Sigmoid colon (tissue), 6 donors: ENCODE measurements at regions not wholly inside any gene's neighbourhood (a gene's known extent, or its start where the extent isn't known, plus 50 kb on each side); places are given as distances from the start of the nearest gene placed in this dataset.

ENCODE experiments used
- DNase-seq: peaks from one replicate; pipeline ENCODE4 v3.0.0-alpha.2; 2019
- H3K27ac ChIP-seq, 4 donors: fragments of 200-600 bp; sonication (generic); one replicate each; pipeline ENCODE4 v1.5.1; 2016 to 2019; ENCODE audit warnings: mild to moderate bottlenecking in 1 of 4
- H3K27me3 ChIP-seq, 3 donors: fragments of 200-600 bp; sonication (generic); one replicate each; pipeline ENCODE4 v1.5.1; 2019; ENCODE audit warnings: mild to moderate bottlenecking in 1 of 3
- H3K36me3 ChIP-seq, 4 donors: fragments of 200-600 bp; sonication (generic); one replicate each; pipeline ENCODE4 v1.5.1; 2016 to 2019
- H3K4me1 ChIP-seq, 4 donors: fragments of 200-600 bp; sonication (generic); one replicate each; pipeline ENCODE4 v1.5.1; 2017 to 2019
- H3K4me3 ChIP-seq, 4 donors: fragments of 200-600 bp; sonication (generic); one replicate each; pipeline ENCODE4 v1.5.1; 2017 to 2019; ENCODE audit warnings: mild to moderate bottlenecking in 2 of 4, moderate library complexity in 1 of 4
- H3K9me3 ChIP-seq, 4 donors: fragments of 200-600 bp in 3 of 4; sonication (generic) in 3 of 4; one replicate each; pipeline versions ENCODE4 v1.5.1 to v1.6.1; 2013 to 2019
- CTCF ChIP-seq, 4 experiments: fragments of 450-650 bp in 3 of 4; fragments of 200-600 bp in 1 of 4; IDR thresholded peaks; one replicate each; pipeline ENCODE4 v1.5.1; 2016 to 2019; ENCODE audit warnings: antibody characterized with exemption in 4 of 4, mild to moderate bottlenecking in 3 of 4, moderate library complexity in 2 of 4
- EP300 ChIP-seq, 4 donors: sonication (generic); formaldehyde crosslinking; IDR thresholded peaks; one replicate each; pipeline ENCODE4 v1.6.1; 2017; ENCODE audit warnings: antibody characterized with exemption in 4 of 4
- POLR2A ChIP-seq, 2 donors: fragments of 450-650 bp; IDR thresholded peaks; one replicate each; pipeline ENCODE4 v1.6.1; 2016; ENCODE audit warnings: antibody characterized with exemption in 2 of 2, mild to moderate bottlenecking in 2 of 2, moderate library complexity in 2 of 2
- POLR2AphosphoS5 ChIP-seq, 4 donors: sonication (generic); formaldehyde crosslinking; IDR thresholded peaks; one replicate each; pipeline ENCODE4 v1.6.1; 2017; ENCODE audit warnings: antibody characterized with exemption in 4 of 4
- WGBS, 2 donors: extraction: QIAGEN DNeasy Blood & Tissue Kit; methylation state at CpG; one replicate each; pipeline ENCODE4 v1.1.7; 2013; 5-methylcytosine and 5-hydroxymethylcytosine counted together
- intact Hi-C: fragments of 100-400 bp; cut with DNase I; formaldehyde crosslinking; loops from one replicate; pipeline ENCODE4 v1.15.1; 2023
- donor health status: healthy with polysubstance abuse.
- donor health status: healthy.

- H3K36me3 ChIP-seq = no peaks in the 10 kb centered on the region
- no peak overlapping the region for H3K27ac ChIP-seq
- H3K4me1 ChIP-seq = no peaks in the 10 kb centered on the region
- TF ChIP-seq CTCF (IDR thresholded peaks at IDR 0.05) = no peak
- no peak for TF ChIP-seq POLR2A (IDR thresholded peaks at IDR 0.05)
- TF ChIP-seq EP300 (IDR thresholded peaks at IDR 0.05) = no peak
- TF ChIP-seq POLR2AphosphoS5 (IDR thresholded peaks at IDR 0.05) = no peak
- H3K9me3 ChIP-seq = no peaks in the 10 kb centered on the region
- no peak for DNase-seq
- no peak overlapping the region for H3K4me3 ChIP-seq
- intact Hi-C loops = loop anchor here (10.0 kb wide), 1 partner anchor 238 kb away; no protein-coding TSS in a partner anchor
- no peaks in the 10 kb centered on the region for H3K27me3 ChIP-seq
Observed at GRCh38 chr12:69073035-69073434, 140.1 kb upstream of the CPM start.

- Histone ChIP-seq H3K4me3 (no peak overlapping the region), H3K27me3 (no peaks in the 10 kb centered on the region), H3K36me3 (no peaks in the 10 kb centered on the region), H3K4me1 (no peaks in the 10 kb centered on the region), H3K27ac (no peak overlapping the region), H3K9me3 (no peaks in the 10 kb centered on the region)
- no peak for DNase-seq
- intact Hi-C loops = loop anchor here (10.0 kb wide), 1 partner anchor 240 kb away; no protein-coding TSS in a partner anchor
- TF ChIP-seq POLR2A (IDR thresholded peaks at IDR 0.05) = no peak
- TF ChIP-seq CTCF (IDR thresholded peaks at IDR 0.05) = no peak
- TF ChIP-seq EP300 (IDR thresholded peaks at IDR 0.05) = no peak
- no peak for TF ChIP-seq POLR2AphosphoS5 (IDR thresholded peaks at IDR 0.05)
- WGBS, 2 donors = 84 to 89% methylated on average over 5 of the region's 5 CpGs
Observed at GRCh38 chr12:69074556-69075349, 141.8 kb upstream of the CPM start.

GRCh38 chr12:69083689-69084088 lies 150.7 kb upstream of the CPM start:
- no peaks in the 10 kb centered on the region for H3K9me3 ChIP-seq
- whole genome bisulfite sequencing, 2 donors = 31 to 64% methylated on average over 5 of the region's 5 CpGs
- no peak for DNase-seq
- intact Hi-C loops = no loop called here
- peaks cover 0 to 9% (median 0%) of the 10 kb centered on the region in 4 donors for H3K4me1 ChIP-seq
- no peaks in the 10 kb centered on the region for H3K36me3 ChIP-seq
- H3K27me3 ChIP-seq = no peaks in the 10 kb centered on the region
- TF ChIP-seq CTCF (IDR thresholded peaks at IDR 0.05) (no peak), POLR2AphosphoS5 (IDR thresholded peaks at IDR 0.05) (no peak)
- no peak overlapping the region for H3K27ac ChIP-seq
- H3K4me3 ChIP-seq = no peak overlapping the region

- no peaks in the 10 kb centered on the region for H3K36me3 ChIP-seq
- H3K4me3 ChIP-seq = no peak overlapping the region
- no peak overlapping the region for H3K27ac ChIP-seq
- DNase-seq = no peak
- TF ChIP-seq EP300 (IDR thresholded peaks at IDR 0.05) = no peak
- no peak for TF ChIP-seq CTCF (IDR thresholded peaks at IDR 0.05)
- no peak for TF ChIP-seq POLR2A (IDR thresholded peaks at IDR 0.05)
- no peak for TF ChIP-seq POLR2AphosphoS5 (IDR thresholded peaks at IDR 0.05)
- H3K9me3 ChIP-seq = no peaks in the 10 kb centered on the region
- intact Hi-C loops = no loop called here
- peaks cover 0 to 9% (median 0%) of the 10 kb centered on the region in 4 donors for H3K4me1 ChIP-seq
- no peaks in the 10 kb centered on the region for H3K27me3 ChIP-seq
Observed at GRCh38 chr12:69084816-69085378, 151.9 kb upstream of the CPM start.
